ENCODE measurements at regions not wholly inside any gene's neighbourhood (a gene's known extent, or its start where the extent isn't known, plus 50 kb on each side); places are given as distances from the start of the nearest gene placed in this dataset.

GRCh38 chr6:102749210-102749971, 1355.9 kb downstream of the GRIK2 start:
- H3K27ac ChIP-seq (ENCODE audit: low read depth, low read length): no peak overlapping the region
- FAIRE-seq: no peak
- no peak overlapping the region for H2BK15ac ChIP-seq (ENCODE audit: low read length)
- no peak overlapping the region for H2BK12ac ChIP-seq (ENCODE audit: low read depth, low read length)
- no peak overlapping the region for H3K18ac ChIP-seq (ENCODE audit: extremely low read depth, low read length)
- no peak overlapping the region for H2AK5ac ChIP-seq (ENCODE audit: low read depth, low read length)
- H3K36me3 ChIP-seq (ENCODE audit: control insufficient read depth in 2 of 4, insufficient read depth in 4 of 4, low read length in 3 of 4): no peaks in the 10 kb centered on the region
- no peak overlapping the region for H4K8ac ChIP-seq (ENCODE audit: extremely low read depth, insufficient read depth, low read length)
- no peaks in the 10 kb centered on the region for H3K23me2 ChIP-seq (ENCODE audit: low read depth, low read length)
- H3K27me3 ChIP-seq (replicated peaks in 1 of 4; ENCODE audit: control insufficient read depth in 3 of 4, extremely low read depth in 1 of 4, insufficient read depth in 3 of 4, low read length in 3 of 4): no peaks in the 10 kb centered on the region
- H3K4me3 ChIP-seq (ENCODE audit: extremely low read depth in 1 of 4, insufficient read depth in 2 of 4, low read depth in 3 of 4, low read length in 4 of 4): no peak overlapping the region
- no peak for DNase-seq (ENCODE audit: low read depth in 1 of 2, low spot score in 2 of 2)
- H2AFZ ChIP-seq (ENCODE audit: low read length): no peak overlapping the region
- H3K23ac ChIP-seq (ENCODE audit: insufficient read length): no peak overlapping the region
- H3K9me3 ChIP-seq (ENCODE audit: insufficient read depth in 2 of 2, low read depth in 1 of 2, low read length in 1 of 2): no peaks in the 10 kb centered on the region
- ChIA-PET POLR2A (ENCODE audit: partially characterized antibody) (no interaction called here), CTCF (ENCODE audit: partially characterized antibody) (interaction anchor here (0.7 kb wide), 1 partner anchor 43 kb away, joined by 4 read pairs; no protein-coding TSS in a partner anchor)
- H4K20me1 ChIP-seq (replicated peaks in 1 of 2; ENCODE audit: control insufficient read depth in 1 of 2, insufficient read depth in 2 of 2, low read length in 2 of 2): no peaks in the 10 kb centered on the region
- no peak overlapping the region for H3K14ac ChIP-seq (ENCODE audit: insufficient read length)
- no peak overlapping the region for H2BK20ac ChIP-seq (ENCODE audit: low read length)
- H3K4me1 ChIP-seq (replicated peaks in 1 of 4; ENCODE audit: control insufficient read depth in 3 of 4, insufficient read depth in 4 of 4, low read length in 3 of 4): no peaks in the 10 kb centered on the region
- no peak overlapping the region for H4K91ac ChIP-seq (replicated peaks; ENCODE audit: insufficient read length, low read length)
- H3K9ac ChIP-seq (replicated peaks in 1 of 4; ENCODE audit: extremely low read depth in 1 of 4, low read depth in 3 of 4, low read length in 3 of 4): no peak overlapping the region
- H3K4ac ChIP-seq (replicated peaks; ENCODE audit: insufficient read length, low read depth, low read length): no peak overlapping the region
- H2BK5ac ChIP-seq (ENCODE audit: low read depth, low read length): no peak overlapping the region
- WGBS, 2 experiments (ENCODE audit: extremely low coverage in 1 of 2, insufficient coverage in 1 of 2, insufficient read length in 1 of 2, insufficient replicate concordance in 2 of 2, low coverage in 1 of 2, low lambda C conversion rate in 2 of 2, missing lambda C conversion rate in 1 of 2): 95% methylated on average over 2 of the region's 2 CpGs; no CpG with 5 or more reads in 1 of the 2 experiments
- no peak overlapping the region for H3K4me2 ChIP-seq (ENCODE audit: insufficient read depth in 1 of 2, low read depth in 2 of 2, low read length in 2 of 2)
- no peak overlapping the region for H4K5ac ChIP-seq (ENCODE audit: insufficient read length, low read depth, low read length)
- H3K79me2 ChIP-seq (ENCODE audit: control insufficient read depth in 1 of 2, insufficient read depth in 2 of 2, low read length in 2 of 2): no peaks in the 10 kb centered on the region
- H3K56ac ChIP-seq (replicated peaks; ENCODE audit: insufficient read length, low read depth, low read length): no peak overlapping the region
- H3K79me1 ChIP-seq (ENCODE audit: low read depth, low read length): no peaks in the 10 kb centered on the region
- no peak overlapping the region for H2BK120ac ChIP-seq (replicated peaks; ENCODE audit: low read depth, low read length)
- TF ChIP-seq CBX8 (IDR thresholded peaks at IDR 0.05; ENCODE audit: borderline replicate concordance, low read depth, low read length): no peak
- TF ChIP-seq CTCF (IDR thresholded peaks at IDR 0.05; ENCODE audit: control extremely low read depth in 1 of 3, insufficient read depth in 1 of 3, low read depth in 1 of 3, low read length in 3 of 3): no peak
- no peak for TF ChIP-seq HDAC2 (IDR thresholded peaks at IDR 0.05; ENCODE audit: borderline replicate concordance in 1 of 2, low read depth in 2 of 2, low read length in 2 of 2)
- TF ChIP-seq CHD2 (IDR thresholded peaks at IDR 0.05; ENCODE audit: low read length): no peak
- TF ChIP-seq TCF12 (IDR thresholded peaks at IDR 0.05; ENCODE audit: low read depth, low read length): no peak
- TF ChIP-seq POU5F1 (IDR thresholded peaks at IDR 0.05; ENCODE audit: low read depth, low read length): no peak
- TF ChIP-seq ASH2L (IDR thresholded peaks at IDR 0.05; ENCODE audit: low read length): no peak
- TF ChIP-seq YY1 (IDR thresholded peaks at IDR 0.05; ENCODE audit: low read depth, low read length): no peak
- no peak for TF ChIP-seq TEAD4 (IDR thresholded peaks at IDR 0.05; ENCODE audit: low read depth, low read length)
- no peak for TF ChIP-seq ZNF274 (IDR thresholded peaks at IDR 0.05; ENCODE audit: borderline replicate concordance, extremely low read depth, low read length)
- TF ChIP-seq SUZ12 (IDR thresholded peaks at IDR 0.05; ENCODE audit: low read length): no peak

Measured in H1 (cell line).